A549 (cell line): ENCODE measurements at regions not wholly inside any gene's neighbourhood (a gene's known extent, or its start where the extent isn't known, plus 50 kb on each side); places are given as distances from the start of the nearest gene placed in this dataset.

Experiments used
- ATAC-seq, 2 experiments: fragments of 200-7000 bp in 1 of 2; fragments of >200 bp in 1 of 2; cut with Nextera tagmentation in 1 of 2; cut with Tn5 transposase in 1 of 2; 3 replicates each; pipeline versions ENCODE4 v1.8.0 to v1.9.1; 2018 to 2020; ENCODE audit warnings: mild to moderate bottlenecking in 1 of 2, moderate library complexity in 1 of 2
- CTCF ChIA-PET: fragments of 300-600 bp; sonication (Branson Sonifier 250); formaldehyde crosslinking; extraction: SDS; loops from one replicate; lab custom pipeline; 2021; ENCODE audit warnings: antibody characterized with exemption, inconsistent platforms; lab: Yijun Ruan, JAX
- POLR2A ChIA-PET: fragments of 350-600 bp; formaldehyde crosslinking; extraction: SDS; loops from one replicate; lab custom pipeline; 2021; ENCODE audit warnings: antibody characterized with exemption, inconsistent platforms; lab: Yijun Ruan, JAX
- DNase-seq, 2 experiments: peaks; one replicate each; pipeline versions ENCODE4 v3.0.0 to v3.0.0-alpha.2; 2011 to 2016; ENCODE audit warnings: low read depth in 1 of 2, low spot score in 1 of 2
- FAIRE-seq: peaks from 2 replicates; lab custom pipeline; 2011; peaks lifted over from hg19 to GRCh38; lab: Jason Lieb, UNC
- H3K27ac ChIP-seq, 2 experiments: fragments of >200 bp; sonication (Bioruptor Twin); formaldehyde crosslinking; 3 replicates each; pipeline ENCODE4 v1.5.1; 2016 to 2017
- H3K4me1 ChIP-seq: fragments of >200 bp; sonication (Bioruptor Twin); formaldehyde crosslinking; 3 replicates; pipeline ENCODE4 v1.6.1; 2016
- H3K4me2 ChIP-seq: fragments of >200 bp; sonication (Bioruptor Twin); formaldehyde crosslinking; 3 replicates; pipeline ENCODE4 v1.6.1; 2016
- H3K4me3 ChIP-seq: fragments of >200 bp; sonication (Bioruptor Twin); formaldehyde crosslinking; 3 replicates; pipeline ENCODE4 v1.5.1; 2016
- H3K9me3 ChIP-seq: fragments of >200 bp; sonication (Bioruptor Twin); formaldehyde crosslinking; 3 replicates; pipeline ENCODE4 v1.6.1; 2016
- BCL3 ChIP-seq: fragments of >200 bp; sonication (Bioruptor Twin); formaldehyde crosslinking; IDR thresholded peaks from 3 replicates; pipeline ENCODE4 v1.6.1; 2016
- BHLHE40 ChIP-seq: IDR thresholded peaks from 2 replicates; pipeline ENCODE4 v1.6.1; 2012; ENCODE audit warnings: low read depth, low read length, inconsistent platforms
- CBX2 ChIP-seq: fragments of 200-600 bp; sonication (generic); IDR thresholded peaks from 2 replicates; pipeline ENCODE4 v1.6.1; 2016; ENCODE audit warnings: low read depth, mild to moderate bottlenecking, borderline replicate concordance
- CBX8 ChIP-seq: fragments of 200-600 bp; sonication (generic); IDR thresholded peaks from 2 replicates; pipeline ENCODE4 v1.6.1; 2016
- CEBPB ChIP-seq, 2 experiments: fragments of >200 bp in 1 of 2; sonication (Bioruptor Twin) in 1 of 2; formaldehyde crosslinking in 1 of 2; IDR thresholded peaks; 2 replicates each; pipeline ENCODE4 v1.6.1; 2012 to 2016
- CHD4 ChIP-seq: fragments of 200-600 bp; sonication (generic); IDR thresholded peaks from 2 replicates; pipeline ENCODE4 v1.6.1; 2016; ENCODE audit warnings: antibody characterized with exemption, mild to moderate bottlenecking, borderline replicate concordance
- EP300 ChIP-seq, 2 experiments: fragments of >200 bp; sonication (Bioruptor Twin); formaldehyde crosslinking; IDR thresholded peaks; 2 replicates in 1 of 2; 3 replicates in 1 of 2; pipeline ENCODE4 v1.6.1; 2016 to 2017
- FOSL2 ChIP-seq, 2 experiments: fragments of 450-650 bp in 1 of 2; fragments of >200 bp in 1 of 2; sonication (Bioruptor Twin) in 1 of 2; formaldehyde crosslinking; IDR thresholded peaks; 2 replicates each; pipeline versions ENCODE4 v1.5.0 to v1.6.1; 2016 to 2020; ENCODE audit warnings: mild to moderate bottlenecking in 1 of 2, moderate library complexity in 1 of 2
- HDAC2 ChIP-seq: fragments of 200-600 bp; sonication (generic); IDR thresholded peaks from 2 replicates; pipeline ENCODE4 v1.6.1; 2016
- HES2 ChIP-seq: fragments of >200 bp; sonication (Bioruptor Twin); formaldehyde crosslinking; IDR thresholded peaks from 2 replicates; pipeline ENCODE4 v1.6.1; 2016
- HEYL ChIP-seq: fragments of 250-450 bp; sonication (Bioruptor Pico); IDR thresholded peaks from 2 replicates; pipeline ENCODE4 v1.8.0; 2021; ENCODE audit warnings: mild to moderate bottlenecking, moderate library complexity
- HOXA7 ChIP-seq: fragments of 250-450 bp; sonication (Bioruptor Pico); IDR thresholded peaks from 2 replicates; pipeline ENCODE4 v1.5.0; 2020; ENCODE audit warnings: mild to moderate bottlenecking, moderate library complexity
- HOXB13 ChIP-seq: fragments of 250-450 bp; sonication (Bioruptor Pico); IDR thresholded peaks from 2 replicates; pipeline ENCODE4 v1.5.0; 2020; ENCODE audit warnings: low read depth, mild to moderate bottlenecking, moderate library complexity
- HOXB5 ChIP-seq: fragments of 250-450 bp; sonication (Bioruptor Pico); IDR thresholded peaks from 2 replicates; pipeline ENCODE4 v1.5.0; 2020; ENCODE audit warnings: mild to moderate bottlenecking, moderate library complexity
- KDM1A ChIP-seq: fragments of 200-600 bp; sonication (generic); IDR thresholded peaks from 2 replicates; pipeline ENCODE4 v1.6.1; 2016; ENCODE audit warnings: low read depth, mild to moderate bottlenecking
- KDM5A ChIP-seq: fragments of 200-600 bp; sonication (generic); IDR thresholded peaks from 2 replicates; pipeline ENCODE4 v1.6.1; 2016; ENCODE audit warnings: antibody characterized with exemption, mild to moderate bottlenecking
- MAFK ChIP-seq: fragments of 450-650 bp; IDR thresholded peaks from 2 replicates; pipeline ENCODE4 v1.6.1; 2014; ENCODE audit not compliant: partially characterized antibody
- MAZ ChIP-seq: fragments of 150-350 bp; IDR thresholded peaks from 2 replicates; pipeline ENCODE4 v1.6.1; 2014; ENCODE audit warnings: antibody characterized with exemption, low read depth, low read length, borderline replicate concordance
- NPAS2 ChIP-seq: fragments of 250-450 bp; sonication (Bioruptor Pico); IDR thresholded peaks from 2 replicates; pipeline ENCODE4 v1.8.0; 2022; ENCODE audit warnings: mild to moderate bottlenecking, moderate library complexity, borderline replicate concordance
- RAD21 ChIP-seq, 2 experiments: fragments of >200 bp in 1 of 2; sonication (Bioruptor Twin) in 1 of 2; formaldehyde crosslinking in 1 of 2; IDR thresholded peaks in 1 of 2; conservative IDR thresholded peaks in 1 of 2; 2 replicates in 1 of 2; 3 replicates in 1 of 2; pipeline ENCODE4 v1.6.1; 2012 to 2018; ENCODE audit warnings: inconsistent platforms in 1 of 2
- RARB ChIP-seq: fragments of 250-450 bp; sonication (Bioruptor Pico); IDR thresholded peaks from 2 replicates; pipeline ENCODE4 v1.8.0; 2021; ENCODE audit warnings: mild to moderate bottlenecking, moderate library complexity
- RCOR1 ChIP-seq: fragments of 150-350 bp; IDR thresholded peaks from 2 replicates; pipeline ENCODE4 v1.6.1; 2014; ENCODE audit warnings: antibody characterized with exemption, low read length, low read depth
- RFX5 ChIP-seq: fragments of 450-650 bp; IDR thresholded peaks from 2 replicates; pipeline ENCODE4 v1.7.1; 2014; ENCODE audit warnings: antibody characterized with exemption, mild to moderate bottlenecking, moderate library complexity
- SMC3 ChIP-seq: fragments of >200 bp; sonication (Bioruptor Twin); formaldehyde crosslinking; IDR thresholded peaks from 3 replicates; pipeline ENCODE4 v1.6.1; 2018; ENCODE audit warnings: inconsistent platforms
- SREBF2 ChIP-seq: fragments of 450-650 bp; IDR thresholded peaks from 2 replicates; pipeline ENCODE4 v1.6.1; 2014; ENCODE audit warnings: mild to moderate bottlenecking, moderate library complexity
- TFCP2L1 ChIP-seq: fragments of 250-450 bp; sonication (Bioruptor Pico); IDR thresholded peaks from 2 replicates; pipeline ENCODE4 v1.5.0; 2021; ENCODE audit warnings: mild to moderate bottlenecking
- TP53 ChIP-seq: fragments of 250-450 bp; sonication (Bioruptor Pico); IDR thresholded peaks from 2 replicates; pipeline ENCODE4 v1.5.0; 2021; ENCODE audit warnings: mild to moderate bottlenecking, moderate library complexity
- ZC3H11A ChIP-seq: fragments of 450-650 bp; IDR thresholded peaks from 2 replicates; pipeline ENCODE4 v1.6.1; 2014; ENCODE audit warnings: antibody characterized with exemption, mild to moderate bottlenecking
- ZFP36 ChIP-seq: fragments of 450-650 bp; IDR thresholded peaks from 2 replicates; pipeline ENCODE4 v1.6.1; 2014; ENCODE audit warnings: borderline replicate concordance; ENCODE audit not compliant: partially characterized antibody
- WGBS: methylation state at CpG from one replicate; pipeline ENCODE4 v1.1.6; 2017; ENCODE audit errors: missing lambda C conversion rate; 5-methylcytosine and 5-hydroxymethylcytosine counted together
- TF ChIP-seq, protein P1 (sequence below): fragments of 250-450 bp; sonication (Bioruptor Pico); IDR thresholded peaks from 2 replicates; pipeline ENCODE4 v1.5.0; 2021; ENCODE audit warnings: mild to moderate bottlenecking, moderate library complexity, borderline replicate concordance

DNA sequence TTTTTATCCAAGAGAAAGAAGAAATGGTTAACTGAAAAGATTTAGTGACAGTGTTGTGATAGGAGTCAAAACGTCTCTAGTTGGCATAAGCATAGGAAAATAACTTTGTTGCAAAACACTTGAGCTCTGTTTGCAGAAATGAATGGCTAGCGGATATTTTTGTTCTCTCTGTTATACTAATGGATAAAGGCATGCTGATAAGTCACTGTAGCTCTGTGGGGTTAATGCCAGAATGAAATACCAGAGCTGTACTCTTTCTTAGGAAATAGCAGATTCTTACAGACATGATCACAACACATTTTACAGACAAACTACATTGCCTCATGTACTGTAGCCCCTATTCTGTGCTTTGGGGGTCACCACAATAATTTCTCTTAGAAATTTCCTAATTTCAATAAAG lies 202.8 kb downstream of the DMRTA1 start:
- 7% methylated on average over 2 of the region's 2 CpGs for WGBS
- FAIRE-seq, result no peak
- Histone ChIP-seq H3K4me3 (no peak overlapping the region), H3K4me2 (no peak overlapping the region), H3K4me1 (no peaks in the 10 kb centered on the region), H3K27ac (no peak overlapping the region), H3K9me3 (no peaks in the 10 kb centered on the region)
- ChIA-PET CTCF (interaction anchor here (1.2 kb wide), 1 partner anchor 467 kb away, joined by 3 read pairs; no protein-coding TSS in a partner anchor), POLR2A (no interaction called here)
- DNase-seq, result no peak
- TF ChIP-seq RAD21 (conservative IDR thresholded peaks at IDR 0.05 in 1 of 2, IDR thresholded peaks at IDR 0.05 in 1 of 2) (no peak), HDAC2 (no peak), CEBPB (IDR thresholded peaks at IDR 0.05) (no peak), BHLHE40 (no peak), KDM1A (no peak), HES2 (no peak), RARB (CRISPR knock-in tag) (no peak), CHD4 (no peak), NPAS2 (no peak), MAZ (no peak), ZC3H11A (no peak), CBX8 (no peak), TFCP2L1 (CRISPR knock-in tag) (no peak), SMC3 (no peak), HEYL (CRISPR knock-in tag) (no peak), HOXB5 (CRISPR knock-in tag) (no peak), BCL3 (no peak), RFX5 (no peak)
- TF ChIP-seq, protein P1, sequence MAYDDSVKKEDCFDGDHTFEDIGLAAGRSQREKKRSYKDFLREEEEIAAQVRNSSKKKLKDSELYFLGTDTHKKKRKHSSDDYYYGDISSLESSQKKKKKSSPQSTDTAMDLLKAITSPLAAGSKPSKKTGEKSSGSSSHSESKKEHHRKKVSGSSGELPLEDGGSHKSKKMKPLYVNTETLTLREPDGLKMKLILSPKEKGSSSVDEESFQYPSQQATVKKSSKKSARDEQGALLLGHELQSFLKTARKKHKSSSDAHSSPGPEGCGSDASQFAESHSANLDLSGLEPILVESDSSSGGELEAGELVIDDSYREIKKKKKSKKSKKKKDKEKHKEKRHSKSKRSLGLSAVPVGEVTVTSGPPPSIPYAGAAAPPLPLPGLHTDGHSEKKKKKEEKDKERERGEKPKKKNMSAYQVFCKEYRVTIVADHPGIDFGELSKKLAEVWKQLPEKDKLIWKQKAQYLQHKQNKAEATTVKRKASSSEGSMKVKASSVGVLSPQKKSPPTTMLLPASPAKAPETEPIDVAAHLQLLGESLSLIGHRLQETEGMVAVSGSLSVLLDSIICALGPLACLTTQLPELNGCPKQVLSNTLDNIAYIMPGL, result no peak
- no peak for ATAC-seq

DNA sequence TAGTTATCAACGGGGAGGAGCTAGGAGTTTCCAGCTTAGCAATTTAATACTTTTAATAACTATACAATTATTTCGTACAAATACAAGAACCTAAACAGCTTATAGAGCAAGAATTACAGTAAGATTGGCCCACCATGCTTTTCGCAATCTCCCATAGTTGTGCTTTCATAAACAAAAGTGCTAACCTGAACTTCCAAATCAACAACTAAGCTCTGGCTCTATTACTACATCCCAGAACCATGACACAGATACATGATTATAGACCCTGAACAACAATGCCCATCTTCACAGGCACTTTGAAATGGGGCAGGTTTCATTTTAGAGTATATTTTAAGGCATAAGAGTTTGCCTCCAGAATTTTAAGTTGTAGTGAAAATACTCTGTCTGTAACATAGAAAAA lies 203.5 kb downstream of the DMRTA1 start:
- no peak for DNase-seq
- H3K27ac ChIP-seq, result no peak overlapping the region
- ChIA-PET POLR2A (no interaction called here), CTCF (no interaction called here)
- no peak for FAIRE-seq
- ATAC-seq, result no peak
- no peak overlapping the region for H3K4me2 ChIP-seq
- 43% methylated on average over 3 of the region's 3 CpGs for WGBS
- H3K4me1 ChIP-seq, result no peaks in the 10 kb centered on the region
- no peaks in the 10 kb centered on the region for H3K9me3 ChIP-seq
- TF ChIP-seq HOXB13 (CRISPR knock-in tag), result no peak
- no peak for TF ChIP-seq MAZ
- no peak for TF ChIP-seq KDM1A
- no peak overlapping the region for H3K4me3 ChIP-seq

DNA sequence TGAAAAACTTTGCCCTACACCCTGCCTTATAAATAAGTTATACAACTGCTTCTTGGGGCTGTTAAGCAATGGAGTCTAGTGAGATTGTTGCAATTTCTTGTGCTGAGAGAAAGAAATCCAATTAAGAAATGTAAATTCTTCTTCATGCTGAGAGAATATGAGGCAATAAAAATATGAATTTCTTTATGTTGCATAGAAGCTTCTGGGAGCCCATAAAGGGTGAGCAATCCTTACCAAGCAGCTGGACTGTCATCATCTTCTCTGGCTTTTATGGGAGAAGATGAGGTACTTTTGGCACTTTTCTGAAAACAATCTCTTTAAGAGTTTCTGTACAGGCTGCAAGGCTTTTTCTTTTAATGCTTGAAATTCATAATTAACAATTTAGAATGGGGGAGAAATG lies 204.3 kb downstream of the DMRTA1 start:
- no peak overlapping the region for H3K4me3 ChIP-seq
- no peak for FAIRE-seq
- CTCF ChIA-PET, result no interaction called here
- TF ChIP-seq FOSL2 (IDR thresholded peaks at IDR 0.05) (no peak), FOSL2 (CRISPR knock-in tag; IDR thresholded peaks at IDR 0.05) (no peak), KDM5A (no peak), RCOR1 (no peak), TP53 (CRISPR knock-in tag) (no peak), EP300 (IDR thresholded peaks at IDR 0.05) (no peak), SREBF2 (no peak), CEBPB (IDR thresholded peaks at IDR 0.05) (no peak), SMC3 (no peak), BHLHE40 (no peak), ZFP36 (no peak), HOXA7 (CRISPR knock-in tag) (no peak), CBX2 (no peak), MAFK (no peak)
- TF ChIP-seq, all 56 proteins: peak for 0
- Histone ChIP-seq H3K9me3 (no peaks in the 10 kb centered on the region), H3K27ac (no peak overlapping the region), H3K4me2 (no peak overlapping the region), H3K4me1 (no peaks in the 10 kb centered on the region)
- POLR2A ChIA-PET, result no interaction called here
- ATAC-seq (no peak), DNase-seq (no peak)
